Stimulated activated CD4-positive, alpha-beta T cell treated with anti-CD3 and anti-CD28 coated beads, Interleukin-4, amount 100 ng/mL, for 1 hour (primary cell): ENCODE measurements at regions not wholly inside any gene's neighbourhood (a gene's known extent, or its start where the extent isn't known, plus 50 kb on each side); places are given as distances from the start of the nearest gene placed in this dataset.

Source experiments
- DNase-seq: peaks from one replicate; pipeline ENCODE4 v3.0.0-alpha.2; 2020

- DNase-seq = no peak
Measured at GRCh38 chr16:52634104-52634503, 87.2 kb upstream of the TOX3 start.

- DNase-seq = no peak
Measured at GRCh38 chr16:52633230-52633629, 86.3 kb upstream of the TOX3 start.

- DNase-seq = no peak
Measured at GRCh38 chr16:52631711-52632110, 84.8 kb upstream of the TOX3 start.

- no peak for DNase-seq
Measured at GRCh38 chr16:52630711-52631110, 83.8 kb upstream of the TOX3 start.

- DNase-seq = no peak
Measured at GRCh38 chr16:52629296-52629695, 82.4 kb upstream of the TOX3 start.

GRCh38 chr16:52624891-52625290, 77.9 kb upstream of the TOX3 start:
- DNase-seq = no peak

- no peak for DNase-seq
Measured at GRCh38 chr16:52621651-52622050, 74.7 kb upstream of the TOX3 start.

GRCh38 chr16:52618753-52619497, 72.0 kb upstream of the TOX3 start:
- DNase-seq = no peak

GRCh38 chr16:52617591-52617990, 70.6 kb upstream of the TOX3 start:
- DNase-seq = no peak

- DNase-seq = no peak
Measured at GRCh38 chr16:52613508-52613907, 66.6 kb upstream of the TOX3 start.

- DNase-seq = no peak
Measured at GRCh38 chr16:52611817-52612673, 65.1 kb upstream of the TOX3 start.

GRCh38 chr16:52603015-52603414, 56.1 kb upstream of the TOX3 start:
- DNase-seq = no peak

GRCh38 chr16:52597772-52598483, 51.0 kb upstream of the TOX3 start:
- DNase-seq = no peak

GRCh38 chr16:52597073-52597771, 50.3 kb upstream of the TOX3 start:
- no peak for DNase-seq
